ENCODE measurements at regions not wholly inside any gene's neighbourhood (a gene's known extent, or its start where the extent isn't known, plus 50 kb on each side); places are given as distances from the start of the nearest gene placed in this dataset.

DNA sequence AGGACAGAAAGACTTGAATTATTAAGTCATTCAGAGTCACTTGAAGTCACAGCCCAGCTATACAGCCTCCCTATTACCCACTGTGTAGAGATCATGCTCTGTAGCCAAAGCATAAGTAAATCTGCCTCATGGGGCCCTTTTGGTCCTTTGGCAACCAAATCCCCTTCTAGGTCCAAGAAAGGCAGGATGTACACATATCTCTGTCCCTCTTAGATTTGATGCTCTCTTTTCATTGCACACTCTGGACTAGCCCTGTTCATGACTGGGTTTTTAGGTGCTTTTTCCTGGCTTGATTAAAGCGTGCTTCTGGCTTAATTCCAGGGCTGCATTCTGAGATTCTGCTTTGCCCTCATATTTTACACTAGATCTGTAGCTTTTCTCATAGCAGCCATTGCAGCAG lies 296.8 kb downstream of the TENT5A start:
- TF ChIP-seq, protein P1, sequence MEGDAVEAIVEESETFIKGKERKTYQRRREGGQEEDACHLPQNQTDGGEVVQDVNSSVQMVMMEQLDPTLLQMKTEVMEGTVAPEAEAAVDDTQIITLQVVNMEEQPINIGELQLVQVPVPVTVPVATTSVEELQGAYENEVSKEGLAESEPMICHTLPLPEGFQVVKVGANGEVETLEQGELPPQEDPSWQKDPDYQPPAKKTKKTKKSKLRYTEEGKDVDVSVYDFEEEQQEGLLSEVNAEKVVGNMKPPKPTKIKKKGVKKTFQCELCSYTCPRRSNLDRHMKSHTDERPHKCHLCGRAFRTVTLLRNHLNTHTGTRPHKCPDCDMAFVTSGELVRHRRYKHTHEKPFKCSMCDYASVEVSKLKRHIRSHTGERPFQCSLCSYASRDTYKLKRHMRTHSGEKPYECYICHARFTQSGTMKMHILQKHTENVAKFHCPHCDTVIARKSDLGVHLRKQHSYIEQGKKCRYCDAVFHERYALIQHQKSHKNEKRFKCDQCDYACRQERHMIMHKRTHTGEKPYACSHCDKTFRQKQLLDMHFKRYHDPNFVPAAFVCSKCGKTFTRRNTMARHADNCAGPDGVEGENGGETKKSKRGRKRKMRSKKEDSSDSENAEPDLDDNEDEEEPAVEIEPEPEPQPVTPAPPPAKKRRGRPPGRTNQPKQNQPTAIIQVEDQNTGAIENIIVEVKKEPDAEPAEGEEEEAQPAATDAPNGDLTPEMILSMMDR (IDR thresholded peaks at IDR 0.05), result no peak
- no peak for TF ChIP-seq POLR2A (IDR thresholded peaks at IDR 0.05; ENCODE audit: low read depth)

Data from esophagus muscularis mucosa (tissue), 3 donors.